ENCODE measurements at regions not wholly inside any gene's neighbourhood (a gene's known extent, or its start where the extent isn't known, plus 50 kb on each side); places are given as distances from the start of the nearest gene placed in this dataset.
"Not testable (repeated sequence)": the region's sequence is repeated elsewhere in the genome, so short reads cannot be mapped to it uniquely, and the experiment has no call there.

GRCh38 chr16:60107437-60107836 lies 1373.3 kb upstream of the GOT2 start:
- TF ChIP-seq, protein P1, sequence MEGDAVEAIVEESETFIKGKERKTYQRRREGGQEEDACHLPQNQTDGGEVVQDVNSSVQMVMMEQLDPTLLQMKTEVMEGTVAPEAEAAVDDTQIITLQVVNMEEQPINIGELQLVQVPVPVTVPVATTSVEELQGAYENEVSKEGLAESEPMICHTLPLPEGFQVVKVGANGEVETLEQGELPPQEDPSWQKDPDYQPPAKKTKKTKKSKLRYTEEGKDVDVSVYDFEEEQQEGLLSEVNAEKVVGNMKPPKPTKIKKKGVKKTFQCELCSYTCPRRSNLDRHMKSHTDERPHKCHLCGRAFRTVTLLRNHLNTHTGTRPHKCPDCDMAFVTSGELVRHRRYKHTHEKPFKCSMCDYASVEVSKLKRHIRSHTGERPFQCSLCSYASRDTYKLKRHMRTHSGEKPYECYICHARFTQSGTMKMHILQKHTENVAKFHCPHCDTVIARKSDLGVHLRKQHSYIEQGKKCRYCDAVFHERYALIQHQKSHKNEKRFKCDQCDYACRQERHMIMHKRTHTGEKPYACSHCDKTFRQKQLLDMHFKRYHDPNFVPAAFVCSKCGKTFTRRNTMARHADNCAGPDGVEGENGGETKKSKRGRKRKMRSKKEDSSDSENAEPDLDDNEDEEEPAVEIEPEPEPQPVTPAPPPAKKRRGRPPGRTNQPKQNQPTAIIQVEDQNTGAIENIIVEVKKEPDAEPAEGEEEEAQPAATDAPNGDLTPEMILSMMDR (conservative IDR thresholded peaks at IDR 0.05): no peak
- H3K27ac ChIP-seq: no peak overlapping the region

- no peak overlapping the region for H3K27ac ChIP-seq
- TF ChIP-seq, protein P1 (conservative IDR thresholded peaks at IDR 0.05): no peak
Measured at GRCh38 chr16:60100371-60100770, 1366.3 kb upstream of the GOT2 start.

GRCh38 chr16:60091529-60091928 lies 1357.4 kb upstream of the GOT2 start:
- no peak overlapping the region for H3K27ac ChIP-seq
- TF ChIP-seq, protein P1 (conservative IDR thresholded peaks at IDR 0.05): no peak

GRCh38 chr16:60091071-60091470 lies 1357.0 kb upstream of the GOT2 start:
- H3K27ac ChIP-seq: no peak overlapping the region
- TF ChIP-seq, protein P1 (conservative IDR thresholded peaks at IDR 0.05): no peak

- no peak overlapping the region for H3K27ac ChIP-seq
- TF ChIP-seq, protein P1 (conservative IDR thresholded peaks at IDR 0.05): no peak
Measured at GRCh38 chr16:60087530-60087929, 1353.4 kb upstream of the GOT2 start.

DNA sequence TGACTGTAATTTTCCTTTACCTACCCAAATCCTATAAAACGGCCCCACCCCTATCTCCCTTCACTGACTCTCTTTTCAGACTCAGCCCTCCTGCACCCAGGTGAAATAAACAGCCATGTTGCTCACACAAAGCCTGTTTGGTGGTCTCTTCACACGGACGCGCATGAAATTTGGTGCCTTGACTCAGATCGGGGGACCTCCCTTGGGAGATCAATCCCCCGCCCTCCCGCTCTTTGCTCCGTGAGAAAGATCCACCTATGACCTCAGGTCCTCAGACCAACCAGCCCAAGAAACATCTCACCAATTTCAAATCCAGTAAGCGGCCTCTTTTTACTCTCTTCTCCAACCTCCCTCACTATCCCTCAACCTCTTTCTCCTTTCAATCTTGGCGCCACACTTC lies 1344.7 kb upstream of the GOT2 start:
- not testable (repeated sequence) for H3K27ac ChIP-seq

GRCh38 chr16:60077861-60078260 lies 1343.7 kb upstream of the GOT2 start:
- TF ChIP-seq, protein P1 (conservative IDR thresholded peaks at IDR 0.05): no peak
- H3K27ac ChIP-seq: no peak overlapping the region

- TF ChIP-seq, protein P1 (conservative IDR thresholded peaks at IDR 0.05): no peak
- no peak overlapping the region for H3K27ac ChIP-seq
Measured at GRCh38 chr16:60074378-60074777, 1340.3 kb upstream of the GOT2 start.
